ENCODE measurements at regions not wholly inside any gene's neighbourhood (a gene's known extent, or its start where the extent isn't known, plus 50 kb on each side); places are given as distances from the start of the nearest gene placed in this dataset.
"Not testable (repeated sequence)": the region's sequence is repeated elsewhere in the genome, so short reads cannot be mapped to it uniquely, and the experiment has no call there.

DNA sequence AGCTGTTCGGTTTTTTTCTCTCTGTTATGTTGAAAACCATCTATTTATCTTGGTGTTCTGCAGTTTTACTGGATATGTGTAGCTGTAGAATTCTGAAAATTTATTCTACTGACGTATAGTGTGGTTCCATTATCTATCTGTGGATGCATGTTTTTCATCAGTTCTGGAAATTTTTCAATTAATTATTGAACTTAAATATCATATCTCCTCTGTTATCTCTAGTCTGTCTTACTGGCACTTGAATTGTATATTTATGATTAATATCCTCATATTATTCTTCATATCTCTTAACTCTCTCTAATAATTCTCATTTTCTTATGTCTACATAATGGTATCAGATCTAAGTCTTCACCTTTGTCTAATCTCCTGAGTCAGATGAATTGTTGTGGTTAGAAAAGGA lies 501.7 kb downstream of the STK39 start:
- DNase-seq: no peak

DNA sequence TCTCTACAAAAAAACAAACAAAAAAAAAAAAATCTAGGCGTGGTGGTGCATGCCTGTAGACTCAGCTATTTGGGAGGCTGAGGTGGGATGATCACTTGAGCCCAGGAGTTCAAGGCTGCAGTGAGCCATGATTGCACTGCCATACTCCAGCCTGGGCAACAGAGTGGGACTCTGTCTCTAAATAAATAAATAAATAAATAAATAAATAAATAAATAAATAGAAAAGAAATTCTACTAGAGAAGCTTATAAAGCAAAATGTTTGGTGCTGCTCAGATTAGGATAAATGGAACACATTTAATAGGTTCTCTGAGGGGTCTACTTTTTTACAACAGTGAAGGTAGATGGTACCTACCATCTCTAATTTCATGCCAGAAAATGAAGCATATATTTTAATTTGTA lies 507.5 kb downstream of the STK39 start:
- DNase-seq: not testable (repeated sequence)

DNA sequence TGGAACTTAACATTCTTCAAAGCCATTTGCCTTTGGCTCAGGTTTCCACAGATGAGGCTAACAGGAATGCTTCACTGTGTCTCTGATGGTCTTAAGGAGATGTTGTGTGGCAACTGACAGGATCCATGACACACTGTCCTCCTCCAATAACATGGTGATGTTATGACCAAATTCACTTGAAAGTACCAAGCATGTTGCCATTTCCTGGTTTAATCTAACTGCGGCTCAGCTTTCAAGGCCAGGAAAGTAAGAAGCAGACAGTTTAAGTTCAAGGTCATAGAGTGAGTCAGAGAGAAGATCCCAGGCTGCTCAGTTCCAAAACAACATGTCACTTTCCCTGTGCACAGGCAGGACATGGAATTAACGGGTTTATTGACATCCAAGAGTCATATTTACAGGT lies 513.6 kb downstream of the STK39 start:
- DNase-seq: no peak

DNA sequence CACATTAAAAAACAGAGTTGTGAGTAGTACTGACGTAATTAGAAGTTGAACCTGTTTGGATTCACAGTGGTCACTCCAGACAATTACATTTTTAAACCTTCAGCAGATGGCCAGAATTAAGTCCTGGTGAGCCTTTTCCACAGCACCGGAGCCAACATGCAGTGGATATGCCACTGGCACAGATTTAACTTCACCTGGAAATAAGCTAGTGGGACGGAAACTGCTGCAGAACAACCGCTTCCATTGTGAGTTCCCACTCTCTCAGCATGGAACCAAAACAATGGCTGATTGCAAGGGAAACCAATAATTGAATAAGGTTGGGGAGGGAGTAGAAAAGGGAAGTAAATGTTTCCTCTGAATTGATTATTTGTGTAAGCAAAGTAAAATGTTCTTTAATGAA lies 515.1 kb downstream of the STK39 start:
- no peak for DNase-seq

DNA sequence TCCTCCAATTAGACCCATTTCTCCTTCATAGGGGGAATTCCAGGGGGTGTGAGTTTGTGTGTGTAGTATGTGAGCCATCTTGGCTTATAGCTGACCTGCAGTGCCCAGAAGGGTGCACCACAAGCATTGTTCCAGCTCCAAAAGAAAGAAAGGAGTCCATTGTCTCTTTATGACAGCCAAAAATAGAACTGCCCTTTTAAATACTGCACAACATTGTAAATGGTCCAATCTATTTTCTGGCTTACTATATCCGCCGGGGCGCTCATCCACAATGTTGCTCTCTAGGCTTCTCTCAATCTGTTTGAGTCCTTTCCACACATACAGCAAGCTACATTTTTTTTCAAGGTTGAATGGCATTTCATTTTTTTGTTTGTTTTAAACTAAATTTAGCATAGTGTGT lies 517.5 kb downstream of the STK39 start:
- no peak for DNase-seq

DNA sequence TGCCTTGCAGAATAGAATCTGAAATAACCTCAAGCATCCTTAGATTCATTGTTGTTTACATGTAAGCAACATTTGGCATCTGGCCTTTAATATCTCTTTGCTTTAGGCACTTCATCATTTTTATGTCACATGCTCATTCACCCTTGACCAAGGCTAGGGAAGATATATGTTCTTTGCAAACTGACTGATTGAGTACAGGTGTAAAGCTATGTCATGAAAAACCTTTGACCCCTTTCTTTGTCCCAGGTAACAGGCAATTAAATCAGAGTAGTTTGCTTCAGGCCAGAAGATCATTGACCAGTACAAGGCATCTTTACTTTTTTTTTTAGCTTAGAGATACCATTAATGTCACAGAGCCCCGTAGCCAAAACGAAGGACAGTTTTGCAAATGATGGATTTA lies 520.6 kb downstream of the STK39 start:
- DNase-seq: no peak

DNA sequence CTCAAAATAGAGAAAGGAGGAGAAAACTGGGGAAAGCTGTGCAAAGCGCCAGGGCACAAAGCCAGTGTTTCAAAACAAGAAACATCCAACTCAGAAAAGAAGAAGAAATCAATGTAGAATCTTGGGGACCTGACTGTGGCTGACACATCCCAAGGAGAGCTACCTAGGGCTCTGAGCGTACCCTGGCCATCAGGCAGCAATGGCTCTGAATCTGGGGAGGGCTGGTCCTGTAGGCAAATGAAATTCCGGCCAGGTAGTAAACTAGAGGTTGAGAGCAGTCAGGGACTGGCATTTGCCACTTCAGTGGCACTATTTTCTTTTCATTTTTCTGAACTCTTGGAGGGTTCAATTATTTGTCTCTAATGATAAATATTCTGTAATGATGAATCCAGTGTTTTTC lies 525.8 kb downstream of the STK39 start:
- no peak for DNase-seq

DNA sequence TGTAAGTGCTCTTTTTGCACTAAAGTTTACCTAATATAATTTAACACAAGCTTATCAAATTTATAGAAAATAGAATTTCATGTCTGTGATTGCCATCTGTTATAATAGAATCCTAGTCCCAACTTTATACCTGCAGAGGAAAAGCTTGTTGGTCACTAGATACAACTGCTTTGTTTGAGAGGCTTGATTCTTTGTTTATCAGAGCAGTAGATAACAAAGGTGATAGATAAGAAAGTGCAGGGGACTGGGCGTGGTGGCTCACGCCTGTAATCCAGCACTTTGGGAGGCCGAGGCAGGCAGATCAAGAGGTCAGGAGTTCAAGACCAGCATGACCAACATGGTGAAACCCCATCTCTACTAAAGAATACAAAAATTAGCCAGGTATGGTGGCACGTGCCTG lies 528.0 kb downstream of the STK39 start:
- DNase-seq: no peak

DNA sequence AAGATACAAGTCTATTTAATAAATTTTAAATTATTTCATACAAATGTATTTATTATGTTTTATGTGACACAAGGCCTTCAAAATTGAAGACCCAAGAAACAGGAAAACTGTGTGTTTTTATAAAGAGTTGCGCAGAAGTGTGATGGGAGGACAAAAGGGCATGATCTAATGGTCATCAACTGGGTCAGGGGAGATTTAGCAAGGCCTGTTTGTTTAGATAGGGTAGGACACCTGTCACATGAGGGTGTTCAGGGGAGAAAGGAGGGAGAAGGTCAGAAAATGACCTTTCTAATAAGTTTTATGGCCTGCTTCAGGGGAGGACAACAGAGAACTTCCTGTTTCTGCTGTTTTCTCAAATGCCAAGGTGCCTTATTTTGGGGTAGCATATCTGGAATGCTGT lies 528.8 kb downstream of the STK39 start:
- no peak for DNase-seq

DNA sequence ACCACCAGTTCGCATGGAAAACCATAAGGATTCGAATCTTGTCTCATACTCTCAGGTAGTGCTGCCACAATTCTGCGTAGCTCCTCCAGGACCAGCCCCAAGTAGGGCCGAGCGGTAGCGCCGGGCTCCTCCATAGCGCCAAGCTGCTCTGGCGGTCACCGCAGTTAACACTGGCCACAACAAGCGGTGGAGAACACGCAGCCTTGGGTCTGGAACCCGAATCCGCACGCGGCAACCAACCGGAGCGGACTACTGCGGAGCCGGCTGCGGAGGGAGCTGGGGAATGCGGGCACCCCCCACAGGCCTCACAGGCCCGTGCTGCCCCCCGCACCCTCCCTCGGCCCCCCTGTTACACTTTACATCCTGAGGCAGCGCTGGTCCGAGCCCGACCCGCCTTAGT lies 531.5 kb downstream of the STK39 start:
- DNase-seq: no peak

DNA sequence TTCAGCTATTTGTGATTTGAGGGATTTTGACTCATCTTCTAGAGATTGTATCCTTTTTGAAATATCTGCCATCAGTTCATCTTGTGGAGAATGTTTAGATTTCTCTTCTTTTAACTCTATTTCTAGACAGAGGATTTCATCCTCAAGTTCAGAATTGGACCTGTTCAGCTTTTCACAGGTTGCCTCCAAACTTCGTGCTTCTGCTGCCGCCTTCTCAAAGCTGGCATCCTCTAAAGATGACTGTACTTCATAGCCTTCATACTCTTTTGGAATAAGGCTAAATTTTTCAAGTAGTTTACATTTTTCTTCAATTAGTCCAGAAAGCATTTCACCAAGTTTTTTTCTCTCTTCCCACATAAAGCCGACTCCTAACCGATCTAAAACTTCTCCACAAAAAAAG lies 531.9 kb downstream of the STK39 start:
- DNase-seq: not testable (repeated sequence)

DNA sequence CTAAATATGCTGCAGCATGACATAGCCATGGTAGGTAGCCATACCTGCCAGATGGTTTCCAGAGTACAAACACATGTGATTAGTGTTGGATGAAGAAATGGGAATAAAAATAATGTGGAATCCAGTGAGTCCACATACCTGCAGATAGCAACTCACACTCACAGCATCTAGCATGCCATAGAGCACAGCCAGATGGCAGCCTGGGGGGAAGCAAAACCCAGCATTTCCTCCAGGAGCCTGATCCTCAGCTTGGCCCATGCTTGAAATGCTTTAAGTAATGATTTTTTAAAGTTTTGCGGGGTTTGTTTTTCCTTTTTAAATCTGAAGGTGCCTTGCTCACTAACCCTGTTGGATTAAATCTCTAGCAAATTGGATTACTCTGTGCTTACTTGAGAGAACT lies 535.1 kb downstream of the STK39 start:
- DNase-seq: no peak

DNA sequence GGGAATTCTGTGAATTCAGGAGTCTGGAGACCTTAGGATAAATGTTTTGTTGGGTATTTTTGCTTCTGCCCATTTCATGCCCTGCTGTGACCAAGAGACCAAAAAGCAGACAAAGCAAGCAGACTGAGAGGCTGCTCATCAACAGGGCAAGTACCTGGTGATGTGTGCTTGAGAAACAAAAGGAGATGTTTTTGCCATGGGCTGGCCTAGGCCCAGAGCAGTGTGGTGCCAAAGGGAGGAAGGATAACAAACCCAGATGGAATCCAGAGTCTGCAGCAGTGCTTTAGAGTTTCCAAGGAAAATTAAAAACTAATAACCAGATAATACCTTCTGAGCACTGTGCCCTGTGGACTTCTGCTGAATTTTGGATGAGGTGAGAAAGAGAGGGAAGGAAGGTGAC lies 538.4 kb downstream of the STK39 start:
- DNase-seq: no peak

DNA sequence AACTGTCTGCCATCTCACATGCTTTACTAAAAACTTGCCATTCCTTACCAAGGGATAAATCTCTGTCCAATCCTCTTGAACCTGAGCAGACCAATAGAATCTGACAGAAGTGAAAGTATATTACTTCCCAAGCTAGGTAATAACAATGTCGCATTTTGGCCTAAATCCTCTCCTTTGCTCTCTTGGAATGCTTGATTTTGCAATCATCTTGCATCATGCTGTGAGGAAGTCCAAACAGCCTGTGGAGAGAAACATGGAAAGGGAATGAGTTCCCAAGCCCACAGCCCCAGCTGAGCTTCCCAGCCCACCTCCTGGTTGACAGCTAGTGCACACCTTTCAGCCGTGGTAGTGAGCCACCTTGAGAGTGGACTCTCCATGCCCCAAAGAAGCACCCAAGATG lies 540.6 kb downstream of the STK39 start:
- DNase-seq: no peak

DNA sequence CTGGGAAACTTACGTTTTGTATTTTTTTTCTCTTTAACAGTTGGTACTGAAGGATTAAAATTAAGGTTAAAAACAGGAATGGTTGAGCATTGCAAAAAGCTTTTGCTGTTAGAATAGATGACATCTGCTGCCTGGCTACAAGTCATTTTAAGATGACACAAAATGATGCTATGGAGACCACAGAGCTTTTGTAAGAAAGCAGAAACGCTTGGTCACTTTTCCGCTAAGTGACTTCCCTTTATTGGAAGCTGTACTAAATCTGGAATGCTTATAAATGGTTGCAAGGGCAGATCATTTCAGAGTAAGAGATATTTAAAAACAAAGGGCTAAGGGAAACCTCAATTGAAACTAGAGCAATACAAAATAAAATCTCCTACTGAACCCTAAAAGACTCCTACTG lies 544.0 kb downstream of the STK39 start:
- DNase-seq: no peak

DNA sequence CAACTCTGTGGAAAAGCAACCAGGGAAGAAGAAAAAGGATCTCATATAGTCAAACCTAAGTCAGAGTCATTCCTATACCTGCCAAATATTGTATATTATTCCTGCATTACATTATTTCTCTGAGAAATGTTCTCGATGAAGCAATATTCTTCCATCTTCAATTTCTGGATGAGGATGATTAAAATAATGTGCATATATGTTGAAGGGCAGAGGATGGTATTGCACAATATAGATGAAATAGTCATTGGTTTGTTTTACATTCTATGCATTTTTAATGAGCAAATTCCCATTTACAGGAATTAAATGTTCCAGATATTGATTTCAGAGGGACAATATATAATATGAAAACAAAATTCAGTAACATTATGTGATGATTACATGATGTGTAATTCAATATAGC lies 545.2 kb downstream of the STK39 start:
- no peak for DNase-seq

DNA sequence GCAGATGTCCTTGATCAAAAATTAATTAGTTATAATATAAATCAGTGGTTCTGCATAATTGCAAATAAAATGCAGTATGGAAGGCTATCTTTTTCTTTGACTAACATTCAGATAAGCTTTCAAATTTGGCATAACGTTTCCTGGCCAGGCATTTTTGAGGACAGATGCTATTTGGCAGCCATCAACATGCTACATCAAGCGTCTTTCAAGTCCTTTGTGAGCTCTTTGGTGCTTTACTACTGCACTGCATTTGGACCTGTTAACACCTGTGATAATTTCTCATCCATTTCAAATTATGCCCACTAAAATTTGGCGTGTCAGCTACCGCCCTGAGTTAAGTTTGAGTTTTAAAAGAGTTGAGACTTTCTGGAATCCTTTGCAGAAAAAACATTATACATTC lies 545.7 kb downstream of the STK39 start:
- no peak for DNase-seq

DNA sequence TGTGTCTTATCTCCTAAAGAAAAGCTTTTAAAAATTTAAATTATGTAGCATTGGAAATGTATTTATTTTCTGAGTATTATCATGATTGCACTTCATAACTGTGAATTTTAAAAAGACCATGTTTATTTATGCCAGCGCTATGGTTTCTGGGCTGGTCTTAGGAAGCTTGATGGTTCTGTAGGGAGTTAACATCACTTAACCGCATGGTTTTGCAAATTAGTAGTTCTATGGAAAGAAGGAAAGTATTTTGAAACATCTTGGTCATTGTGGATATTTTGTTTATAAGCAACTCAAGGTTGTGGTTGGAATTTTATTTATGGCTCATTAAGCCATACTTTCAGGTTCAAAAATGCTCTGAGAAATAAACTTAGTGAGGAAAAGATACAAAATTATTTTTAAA lies 549.4 kb downstream of the STK39 start:
- DNase-seq: no peak

DNA sequence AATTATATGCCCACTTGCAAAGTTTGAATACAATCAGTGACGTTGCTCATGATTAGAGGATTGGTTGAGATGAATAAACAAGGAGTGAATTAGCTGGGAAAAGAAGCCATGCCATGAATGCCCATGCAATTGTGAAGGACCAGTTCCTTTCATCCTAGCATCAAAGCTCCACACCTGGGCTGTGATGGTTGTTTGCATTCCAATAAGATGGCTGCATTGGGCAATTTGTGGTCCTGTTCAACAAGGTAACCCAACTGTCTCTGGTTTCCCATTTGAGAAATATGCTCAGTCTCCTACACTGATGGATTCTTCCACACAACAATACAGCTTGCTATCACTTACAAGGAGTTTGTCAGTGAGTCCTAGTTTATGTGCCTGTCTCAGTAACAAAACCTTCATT lies 550.2 kb downstream of the STK39 start:
- no peak for DNase-seq

DNA sequence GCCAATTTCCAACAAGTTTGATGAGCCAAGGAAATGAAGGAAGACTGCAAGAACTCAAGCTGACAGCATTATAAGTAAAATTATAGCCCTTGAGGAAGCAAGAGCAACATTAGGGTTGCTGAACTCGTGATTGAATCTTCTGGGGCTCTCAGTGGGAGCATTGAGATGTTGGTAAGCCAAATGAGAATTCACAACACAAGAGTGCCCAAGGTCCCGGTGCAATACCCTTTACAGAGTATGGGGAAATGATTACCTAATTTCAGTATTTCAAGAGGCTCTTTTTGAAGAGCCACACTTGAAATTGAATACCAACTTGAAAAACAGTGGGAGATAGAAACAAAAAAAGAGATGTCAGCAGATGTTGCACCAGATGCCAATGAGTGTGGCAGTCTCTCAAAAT lies 554.5 kb downstream of the STK39 start:
- DNase-seq: no peak

DNA sequence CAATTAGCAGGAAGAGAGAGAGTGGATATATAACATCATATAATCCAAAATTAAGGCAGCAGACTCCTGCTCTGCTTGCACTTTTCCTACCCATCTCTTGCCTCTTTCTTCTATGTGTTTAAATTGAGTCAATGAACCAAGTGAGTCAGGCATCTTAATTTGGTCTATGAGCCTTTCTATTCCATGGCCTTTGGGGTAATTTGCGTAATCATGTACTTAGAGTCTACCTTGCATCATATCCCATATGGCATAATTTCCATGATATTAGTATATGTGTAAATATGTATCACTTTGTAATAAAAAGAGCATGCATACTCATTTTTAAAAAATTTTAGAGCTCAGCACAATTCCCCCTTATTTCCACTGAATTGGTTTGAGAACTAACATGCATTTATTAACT lies 555.2 kb downstream of the STK39 start:
- no peak for DNase-seq

DNA sequence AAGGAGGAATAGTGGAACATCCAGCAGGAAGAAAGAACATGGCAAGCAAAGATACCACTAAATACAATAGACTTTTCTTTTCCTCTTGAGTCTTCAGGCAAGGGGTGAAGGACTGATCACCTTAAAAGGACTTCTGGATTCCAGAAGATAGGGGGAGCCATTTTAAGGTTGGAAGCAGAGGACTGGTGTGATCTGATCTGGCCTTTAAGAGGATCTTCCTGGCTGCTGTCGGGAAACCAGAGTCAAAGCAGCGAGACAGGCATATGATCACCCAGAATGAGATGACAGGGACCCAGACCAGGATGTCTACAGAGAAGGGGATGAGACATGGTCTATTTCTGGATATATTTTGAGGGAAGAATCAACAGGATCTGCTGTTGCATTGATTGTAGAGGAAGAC lies 558.0 kb downstream of the STK39 start:
- DNase-seq: no peak

DNA sequence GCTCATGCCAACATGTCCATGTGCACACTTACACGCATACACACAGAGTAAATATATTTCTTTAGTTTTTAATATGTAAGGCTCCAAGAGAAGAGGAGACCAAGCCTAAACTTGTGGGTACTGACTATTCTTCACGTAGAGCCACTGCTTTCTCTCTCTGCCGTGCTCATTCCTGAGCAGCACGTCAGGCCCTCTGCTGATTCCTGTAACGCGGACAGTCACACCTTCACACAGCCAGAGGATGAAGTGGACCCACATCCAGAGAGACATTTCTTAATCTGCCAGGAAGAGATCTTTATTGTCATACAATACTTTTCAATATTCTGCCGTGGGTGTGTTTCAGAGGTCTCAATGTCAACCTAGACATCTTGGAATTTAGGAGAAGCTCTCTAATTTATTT lies 560.7 kb downstream of the STK39 start:
- no peak for DNase-seq

DNA sequence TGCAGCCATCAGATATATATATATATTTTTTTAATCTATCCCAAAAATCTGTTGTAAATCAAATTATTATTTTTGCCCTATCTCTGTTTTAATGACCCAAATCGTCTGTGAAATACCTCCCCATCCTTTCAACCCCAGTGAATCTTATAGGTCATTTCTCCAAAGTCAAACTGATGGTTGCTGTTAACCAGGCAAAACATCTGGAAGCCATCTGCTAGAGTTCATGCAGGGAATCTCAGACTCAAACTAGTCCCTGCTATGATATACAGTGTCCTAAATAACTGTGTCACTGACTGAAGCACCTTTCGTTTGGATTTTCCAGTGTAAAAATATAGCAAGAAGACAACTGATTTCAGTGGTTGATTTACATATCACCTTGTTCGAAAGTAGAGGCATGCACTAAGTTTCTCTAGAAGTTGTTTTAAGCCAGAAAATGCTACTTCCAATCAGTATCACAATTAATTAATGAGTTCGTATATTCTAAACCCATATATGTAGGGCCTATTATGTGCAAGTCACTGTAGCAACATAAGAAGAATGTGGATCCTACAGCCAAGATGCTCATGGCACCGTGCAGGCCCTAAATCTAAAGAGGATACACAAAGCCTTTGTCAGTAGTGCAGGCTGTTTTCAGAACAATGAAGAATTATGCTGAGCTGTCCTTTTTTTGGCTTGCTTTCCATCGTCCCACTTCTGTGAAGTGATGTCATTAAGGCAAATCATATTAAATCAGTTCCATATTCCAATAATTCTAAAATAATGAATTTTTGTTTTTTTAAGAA lies 566.0 kb downstream of the STK39 start:
- DNase-seq: no peak

DNA sequence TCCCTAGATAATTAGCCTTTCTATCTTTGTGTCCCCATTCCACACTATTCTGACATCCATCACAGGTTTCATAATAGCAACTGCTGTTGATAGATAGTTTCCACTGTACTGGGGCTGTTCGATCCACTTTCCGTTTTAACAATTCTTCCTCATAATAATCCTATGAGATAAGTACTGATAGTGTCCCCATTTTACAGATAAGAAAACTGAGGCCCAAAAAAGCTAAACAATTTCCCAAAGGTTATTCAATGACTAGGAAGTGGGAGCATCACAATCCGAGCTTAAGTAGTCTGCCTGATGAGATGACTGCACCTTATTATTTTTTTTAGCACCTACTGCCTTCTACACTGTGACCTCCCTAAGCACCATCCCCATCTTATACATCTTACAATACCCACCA lies 569.2 kb downstream of the STK39 start:
- DNase-seq: no peak

DNA sequence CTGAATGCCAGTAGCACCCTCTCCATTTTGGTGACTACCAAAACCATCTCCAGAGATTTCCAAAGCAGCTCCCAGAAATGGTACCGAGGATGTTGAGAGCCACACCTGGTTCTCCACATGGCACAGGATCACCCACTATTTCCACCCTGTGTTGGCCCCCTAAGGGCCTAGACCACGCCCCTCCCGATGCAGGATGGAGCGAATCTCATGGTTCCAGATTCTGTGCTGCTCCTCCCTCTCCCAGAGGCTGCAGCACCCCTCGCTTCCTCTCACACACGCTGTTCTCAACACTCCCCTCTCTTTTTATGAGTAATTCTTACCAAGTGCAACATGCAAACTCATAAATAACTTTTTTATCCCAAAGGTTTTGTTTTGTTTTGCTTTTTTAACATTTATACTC lies 571.5 kb downstream of the STK39 start:
- DNase-seq: no peak

All from NCI-H774 (cell line).